Activated T-helper 9 cell treated with anti-CD3 and anti-CD28 coated beads, Interleukin-2, amount 50 U/mL, for 16 hours (primary cell): ENCODE measurements at regions not wholly inside any gene's neighbourhood (a gene's known extent, or its start where the extent isn't known, plus 50 kb on each side); places are given as distances from the start of the nearest gene placed in this dataset.
"Not testable (repeated sequence)": the region's sequence is repeated elsewhere in the genome, so short reads cannot be mapped to it uniquely, and the experiment has no call there.

Source experiments
- DNase-seq: peaks from one replicate; pipeline ENCODE4 v3.0.0-alpha.2; 2020; ENCODE audit warnings: low read depth

- DNase-seq, result no peak
These were observed 978.5 kb downstream of the TBC1D32 start for GRCh38 chr6:120355822-120356221.

DNA sequence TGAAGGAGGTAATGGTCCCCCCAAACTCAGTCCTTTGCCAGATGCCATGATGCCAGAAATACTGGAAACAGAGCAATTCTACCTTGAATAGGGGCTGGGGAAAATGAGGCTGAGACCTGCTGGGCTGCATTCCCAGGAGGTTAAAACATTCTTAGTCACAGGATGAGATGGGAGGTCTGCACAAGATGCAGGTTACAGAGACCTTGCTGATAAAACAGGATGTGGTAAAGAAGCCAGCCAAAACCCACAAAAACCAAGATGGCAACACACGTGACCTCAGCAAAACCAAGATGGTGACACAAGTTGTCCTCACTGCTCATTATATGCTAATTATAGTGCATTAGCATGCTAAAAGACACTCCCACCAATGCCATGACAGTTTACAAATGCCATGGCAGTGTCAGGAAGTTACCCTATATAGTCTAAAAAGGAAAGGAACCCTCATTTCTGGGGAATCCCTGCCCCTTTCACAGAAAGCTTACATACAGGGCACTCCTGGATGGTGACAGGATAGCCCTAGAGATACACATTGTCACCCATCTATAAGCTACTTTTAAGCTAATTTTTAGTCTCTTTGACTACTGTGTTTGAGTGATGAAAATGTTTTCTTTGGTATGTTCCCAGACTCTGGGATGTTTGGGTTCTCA lies 979.7 kb downstream of the TBC1D32 start:
- DNase-seq, result no peak

GRCh38 chr6:120352491-120352890 lies 981.8 kb downstream of the TBC1D32 start:
- DNase-seq, result no peak

GRCh38 chr6:120348926-120349325 lies 985.4 kb downstream of the TBC1D32 start:
- no peak for DNase-seq

DNA sequence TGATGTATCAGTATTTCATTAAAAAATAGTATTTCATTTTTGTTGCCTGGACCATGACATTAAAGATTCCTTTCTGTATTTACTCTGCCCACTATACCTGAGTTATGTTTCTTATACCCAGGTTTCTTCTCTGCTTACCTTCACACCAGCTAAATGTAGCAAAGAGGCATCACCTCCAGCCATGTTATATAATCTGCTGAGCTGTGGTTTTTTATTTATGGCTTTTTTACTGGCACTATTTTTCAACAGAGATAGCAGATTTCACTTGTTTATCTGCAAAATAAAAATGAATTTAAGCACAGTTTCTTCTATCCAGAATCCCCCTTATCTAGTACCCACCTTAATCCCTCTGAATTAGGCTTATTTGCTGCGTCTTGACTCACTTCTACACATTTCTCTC lies 979.0 kb upstream of the MAN1A1 start:
- no peak for DNase-seq

DNA sequence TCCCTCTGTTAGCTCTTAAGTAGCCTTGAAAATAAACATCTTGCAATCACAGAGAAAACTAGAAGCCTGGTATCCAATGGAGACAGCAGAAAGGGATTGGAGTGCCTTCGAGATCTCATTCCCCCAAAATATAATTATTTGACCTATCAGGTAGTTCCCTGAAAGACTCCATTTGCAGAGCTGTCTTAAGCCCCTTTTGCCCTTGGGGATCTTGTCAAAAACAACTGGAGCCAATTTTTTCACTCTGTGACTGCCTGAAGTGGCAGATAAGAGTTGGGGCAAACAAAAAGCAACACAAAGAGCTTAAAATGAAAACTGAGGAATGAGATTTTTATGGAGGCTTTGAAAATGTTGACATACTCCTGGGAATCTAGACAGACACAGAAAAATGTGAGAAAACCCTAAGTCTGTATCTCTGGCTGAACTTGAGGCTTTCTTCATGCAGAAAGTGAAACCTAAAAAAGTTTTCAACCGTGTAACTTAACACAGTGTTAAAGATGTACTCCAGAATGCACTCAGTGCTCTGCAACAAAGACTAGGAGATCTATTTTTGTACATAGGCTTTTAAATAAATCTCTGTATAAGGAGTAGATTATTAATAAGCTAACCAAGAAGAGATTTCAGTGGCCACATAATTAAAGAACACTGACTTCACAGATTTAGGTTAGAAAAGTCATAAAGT lies 971.1 kb upstream of the MAN1A1 start:
- DNase-seq, result no peak

GRCh38 chr6:120304223-120304622 lies 954.7 kb upstream of the MAN1A1 start:
- DNase-seq, result no peak

GRCh38 chr6:120303527-120303926 lies 954.0 kb upstream of the MAN1A1 start:
- DNase-seq, result no peak

DNA sequence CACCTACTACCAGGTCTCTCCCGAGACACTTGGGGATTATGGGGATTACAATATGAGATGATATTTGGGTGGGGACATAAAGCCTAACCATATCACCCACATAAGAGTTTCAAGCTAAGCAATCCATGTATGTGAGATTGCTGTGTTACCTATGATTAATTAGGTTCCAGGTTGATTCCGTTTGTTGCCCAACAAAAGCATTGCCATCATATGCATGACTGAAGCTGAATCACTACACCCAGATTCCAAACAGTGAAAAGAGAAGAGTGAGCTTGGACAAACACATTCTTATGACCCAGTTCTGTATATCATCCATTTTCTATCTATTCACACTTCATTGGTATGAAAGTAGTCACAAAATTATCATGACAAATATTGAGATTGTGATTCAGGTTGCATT lies 952.5 kb upstream of the MAN1A1 start:
- no peak for DNase-seq

DNA sequence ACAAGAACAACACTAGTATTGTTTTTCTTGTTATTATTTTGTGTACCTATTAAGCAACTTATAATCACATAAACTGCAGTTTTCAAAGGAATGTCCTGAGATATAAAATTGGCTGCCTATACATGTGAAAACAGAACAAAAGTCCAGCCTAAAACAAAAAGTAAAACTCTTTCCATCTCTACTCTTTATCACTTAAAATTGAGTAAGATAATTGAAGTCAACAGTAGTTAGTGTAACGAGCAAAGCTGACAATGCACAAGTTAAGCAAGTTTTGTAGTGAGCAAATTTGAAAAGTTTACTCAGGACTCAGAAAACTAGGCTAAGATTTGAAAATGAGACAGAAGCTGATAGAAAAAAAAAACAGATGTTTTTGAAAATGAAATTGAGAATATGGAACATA lies 941.4 kb upstream of the MAN1A1 start:
- DNase-seq, result no peak

GRCh38 chr6:120282005-120282404 lies 932.4 kb upstream of the MAN1A1 start:
- DNase-seq, result no peak

DNA sequence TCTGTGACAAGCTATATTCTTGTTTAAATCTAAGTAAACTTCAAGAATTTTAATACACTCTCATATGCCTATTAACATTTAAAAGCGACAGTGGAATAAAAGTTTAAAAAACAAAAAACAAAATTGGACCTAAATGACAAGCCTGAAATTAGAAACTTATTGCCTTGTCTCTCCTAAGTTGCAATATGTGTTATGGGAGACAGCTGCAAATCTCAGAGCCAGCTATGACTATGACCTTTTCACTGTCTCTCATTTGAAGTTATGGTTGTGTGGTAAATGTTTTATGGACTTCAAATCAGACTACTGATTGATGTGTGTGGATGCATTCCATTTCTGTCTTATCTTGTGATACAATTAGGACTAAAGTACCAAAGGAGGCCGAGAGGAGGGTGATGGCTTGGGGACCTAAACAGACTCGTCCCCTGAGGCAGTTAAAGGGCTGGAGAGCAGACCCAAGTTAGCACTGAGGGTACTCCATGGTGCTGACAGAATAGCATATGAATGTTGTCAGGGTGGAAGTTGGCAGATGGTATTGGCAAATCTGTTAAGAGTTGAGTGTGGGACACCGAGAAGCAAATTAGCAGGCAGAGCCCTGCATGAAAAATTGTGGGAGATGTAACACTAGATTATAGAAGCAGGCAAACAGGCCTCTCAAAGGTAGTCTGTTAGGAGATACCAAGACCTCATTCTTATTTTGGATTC lies 930.1 kb upstream of the MAN1A1 start:
- no peak for DNase-seq

GRCh38 chr6:120278689-120279396 lies 929.3 kb upstream of the MAN1A1 start:
- no peak for DNase-seq

DNA sequence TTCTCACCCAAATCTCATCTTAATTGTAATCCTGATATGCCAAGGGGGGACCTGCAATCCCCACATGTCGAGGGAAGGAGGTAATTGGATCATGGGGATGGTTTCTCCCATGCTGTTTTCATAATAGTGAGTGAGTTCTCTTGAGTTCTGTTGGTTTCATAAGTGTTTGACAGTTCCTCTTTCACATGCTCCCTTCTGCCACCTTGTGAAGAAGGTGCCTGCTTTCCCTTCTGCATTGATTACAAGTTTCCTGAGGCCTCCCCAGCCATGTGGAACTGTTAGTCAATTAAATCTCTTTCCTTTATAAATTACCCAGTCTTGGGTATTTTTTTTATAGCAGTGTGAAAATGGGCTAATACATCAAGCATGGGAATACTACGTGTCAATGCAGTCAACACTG lies 925.0 kb upstream of the MAN1A1 start:
- no peak for DNase-seq

DNA sequence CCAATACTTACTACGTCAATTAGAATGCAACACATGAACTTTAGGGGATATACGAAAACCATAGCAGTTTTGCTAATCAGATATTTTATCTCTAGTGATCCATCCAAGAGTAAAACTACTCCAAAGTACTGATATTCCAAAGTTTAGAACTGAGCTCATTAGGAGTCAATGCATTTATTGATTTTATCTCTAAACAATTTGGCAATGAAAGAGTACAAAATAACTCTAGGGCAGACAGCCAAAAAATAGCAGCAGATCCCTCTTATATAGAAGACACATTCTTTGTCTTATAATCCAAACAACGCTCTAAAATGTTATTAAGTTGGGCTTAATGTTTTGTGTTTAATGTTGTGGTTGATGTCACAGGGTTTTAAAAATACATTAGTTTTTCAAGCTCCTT lies 923.9 kb upstream of the MAN1A1 start:
- DNase-seq, result no peak

- DNase-seq, result no peak
These were observed 922.5 kb upstream of the MAN1A1 start for GRCh38 chr6:120272038-120272437.

DNA sequence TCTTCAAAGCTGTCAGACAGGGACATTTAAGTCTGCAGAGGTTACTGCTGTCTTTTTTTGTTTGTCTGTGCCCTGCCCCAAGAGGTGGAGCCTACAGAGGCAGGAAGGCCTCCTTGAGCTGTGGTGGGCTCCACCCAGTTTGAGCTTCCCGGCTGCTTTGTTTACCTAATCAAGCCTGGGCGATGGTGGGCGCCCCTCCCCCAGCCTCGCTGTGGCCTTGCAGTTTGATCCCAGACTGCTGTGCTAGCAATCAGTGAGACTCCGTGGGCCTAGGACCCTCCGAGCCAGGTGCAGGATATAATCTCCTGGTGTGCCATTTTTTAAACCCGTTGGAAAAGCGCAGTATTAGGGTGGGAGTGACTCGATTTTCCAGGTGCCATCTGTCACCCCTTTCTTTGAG lies 918.7 kb upstream of the MAN1A1 start:
- not testable (repeated sequence) for DNase-seq

DNA sequence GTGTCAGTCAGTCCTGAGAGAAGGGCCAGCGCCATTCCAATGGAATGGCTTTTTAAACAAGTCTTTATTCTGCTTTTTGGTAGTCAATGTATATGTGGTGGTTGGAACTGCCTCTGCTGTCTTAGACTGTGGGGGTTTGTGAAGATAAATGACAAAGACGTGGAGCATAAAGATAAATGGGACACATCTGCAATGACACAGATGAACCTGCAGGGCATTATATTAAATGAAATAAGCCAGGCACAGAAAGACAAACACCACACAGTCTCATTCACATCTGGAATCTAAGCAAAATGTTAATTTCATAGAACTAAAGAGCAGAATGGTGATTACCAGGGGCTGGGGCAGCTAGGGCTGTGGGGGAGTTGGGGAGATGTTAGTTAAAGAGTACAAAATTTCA lies 912.8 kb upstream of the MAN1A1 start:
- no peak for DNase-seq

DNA sequence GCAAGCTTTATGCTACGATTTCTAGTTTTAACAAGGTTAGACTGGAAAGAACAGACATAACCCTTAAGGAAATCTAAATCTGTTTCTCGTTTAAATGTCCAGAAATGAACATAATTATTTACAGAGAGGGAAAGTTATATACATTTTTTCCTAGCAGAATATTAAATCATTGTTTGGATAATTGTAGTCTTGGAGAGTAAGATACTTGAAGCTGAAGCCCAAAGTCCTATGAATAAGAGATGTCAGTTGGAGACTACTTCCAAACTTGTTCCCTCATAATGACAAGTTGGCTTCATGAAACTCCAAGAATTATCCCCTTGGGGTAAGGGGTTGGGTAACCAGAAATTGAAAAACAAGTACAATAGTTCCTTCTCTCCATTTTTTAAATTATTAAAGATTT lies 911.1 kb upstream of the MAN1A1 start:
- DNase-seq, result no peak

GRCh38 chr6:120254651-120255050 lies 905.1 kb upstream of the MAN1A1 start:
- no peak for DNase-seq

DNA sequence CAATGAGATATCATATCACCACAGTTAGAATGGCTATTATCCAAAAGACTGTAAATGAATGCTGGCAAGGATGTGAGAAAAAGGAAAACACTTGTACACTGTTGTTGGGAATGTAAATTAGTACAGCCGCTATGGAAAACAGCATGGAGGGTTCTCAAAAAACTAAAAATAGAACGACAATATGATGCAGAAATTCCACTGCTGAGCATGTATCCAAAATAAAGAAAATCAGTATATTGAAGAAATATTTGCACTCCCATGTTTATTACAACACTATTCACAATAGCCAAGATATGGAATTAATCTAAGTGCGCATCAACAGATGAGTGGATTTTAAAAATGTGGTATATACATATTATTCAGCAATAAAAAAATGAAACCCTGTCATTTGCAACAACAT lies 898.9 kb upstream of the MAN1A1 start:
- no peak for DNase-seq

DNA sequence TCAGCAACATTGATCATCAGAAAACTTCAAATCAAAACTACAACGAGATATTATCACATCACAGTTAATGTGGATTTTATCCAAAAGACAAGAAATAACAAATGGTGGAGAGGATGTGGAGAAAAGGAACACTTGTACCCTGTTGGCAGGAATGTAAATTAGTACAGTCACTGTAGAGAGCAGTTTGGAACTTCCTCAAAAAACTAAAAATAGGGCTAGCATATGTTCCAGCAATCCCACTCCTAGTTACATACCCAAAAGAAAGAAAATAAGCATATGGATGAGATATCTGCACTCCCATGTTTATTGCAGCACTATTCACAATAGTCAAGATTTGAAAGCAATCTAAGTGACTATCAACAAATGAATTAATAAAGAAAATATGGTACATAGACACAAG lies 887.7 kb upstream of the MAN1A1 start:
- DNase-seq, result no peak

DNA sequence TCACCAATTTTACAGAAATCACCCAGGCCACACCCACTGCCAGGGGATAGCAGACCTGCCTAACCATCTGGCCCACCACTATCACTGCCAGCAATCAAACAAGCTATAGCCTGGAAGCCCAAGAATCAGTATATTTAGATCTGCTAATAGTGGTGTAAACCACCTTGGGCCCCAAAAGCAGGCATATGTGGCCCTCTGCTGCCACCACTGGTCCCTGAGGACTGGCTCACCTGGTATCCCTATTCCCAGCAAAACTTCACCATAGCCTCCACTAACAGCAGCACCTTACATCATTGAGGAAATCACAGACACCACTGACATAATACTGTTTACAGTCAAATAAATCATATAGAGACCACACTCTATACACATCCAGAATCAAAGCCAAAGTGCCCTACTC lies 880.4 kb upstream of the MAN1A1 start:
- no peak for DNase-seq
